C4-2B (cell line): ENCODE measurements at regions not wholly inside any gene's neighbourhood (a gene's known extent, or its start where the extent isn't known, plus 50 kb on each side); places are given as distances from the start of the nearest gene placed in this dataset.

Source experiments
- H3K27ac ChIP-seq: fragments of 450-650 bp; 2 replicates; pipeline ENCODE4 v1.5.1; 2017
- CTCF ChIP-seq: fragments of 450-650 bp; conservative IDR thresholded peaks from 2 replicates; pipeline ENCODE4 v1.5.1; 2017; ENCODE audit warnings: mild to moderate bottlenecking
- ZFX ChIP-seq: fragments of 450-650 bp; IDR thresholded peaks from 2 replicates; pipeline ENCODE4 v1.6.1; 2017

DNA sequence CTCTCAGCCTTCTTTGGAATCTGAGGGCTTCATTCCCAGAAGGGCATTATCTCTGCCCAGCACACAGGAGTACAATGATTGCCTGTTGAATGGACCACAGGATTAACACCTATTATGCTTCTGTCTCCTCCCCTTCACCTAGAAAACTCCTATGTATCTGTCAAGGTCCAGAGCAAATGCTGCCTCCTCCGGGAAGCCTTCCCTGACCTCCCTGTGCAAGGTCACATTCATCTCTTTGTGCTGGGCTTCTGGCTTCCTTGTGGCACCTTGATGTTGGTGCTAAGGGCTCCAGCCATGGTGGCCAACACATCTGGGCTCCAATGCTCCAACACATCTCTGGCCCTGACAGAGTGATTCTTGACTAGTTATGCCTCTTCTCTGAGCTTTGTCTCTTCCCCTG is 49.9 kb upstream of the ATP2B2 start:
- no peak for TF ChIP-seq CTCF
- no peak for TF ChIP-seq ZFX

GRCh38 chr3:10556312-10556711 is 50.9 kb upstream of the ATP2B2 start:
- TF ChIP-seq ZFX (no peak), CTCF (no peak)
- H3K27ac ChIP-seq, result no peak overlapping the region

More for the DNA sequence above, 49.9 kb upstream of the ATP2B2 start:
- H3K27ac ChIP-seq, result no peak overlapping the region

DNA sequence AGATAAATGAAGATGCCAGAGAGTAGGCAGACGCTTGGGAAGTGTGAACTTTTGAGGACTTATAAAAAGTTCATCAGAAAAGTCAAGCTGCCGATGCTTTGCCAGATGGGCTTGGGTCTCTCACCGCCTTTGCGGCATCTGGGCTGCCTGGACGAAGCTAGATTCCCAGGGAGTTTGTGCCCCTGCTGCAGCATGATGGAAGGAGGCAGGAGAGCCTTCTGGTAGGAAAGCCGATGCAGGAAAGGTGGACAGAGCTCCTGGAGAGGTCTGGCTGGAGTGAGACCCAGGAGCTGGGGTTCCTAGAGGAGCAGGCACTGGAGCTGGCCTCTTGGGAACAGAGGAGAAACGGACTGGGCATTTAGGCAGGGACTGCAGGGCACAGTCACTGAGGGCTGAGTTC is 51.9 kb upstream of the ATP2B2 start:
- no peak overlapping the region for H3K27ac ChIP-seq
- TF ChIP-seq CTCF (no peak), ZFX (no peak)

- TF ChIP-seq CTCF (no peak), ZFX (no peak)
- H3K27ac ChIP-seq, result no peak overlapping the region
These were observed 52.5 kb upstream of the ATP2B2 start for GRCh38 chr3:10557781-10558373.

- TF ChIP-seq ZFX, result no peak
- TF ChIP-seq CTCF, result no peak
- H3K27ac ChIP-seq, result no peak overlapping the region
These were observed 53.4 kb upstream of the ATP2B2 start for GRCh38 chr3:10558736-10559135.

GRCh38 chr3:10560060-10560861 is 54.9 kb upstream of the ATP2B2 start:
- TF ChIP-seq ZFX, result no peak
- no peak for TF ChIP-seq CTCF
- H3K27ac ChIP-seq, result no peak overlapping the region

DNA sequence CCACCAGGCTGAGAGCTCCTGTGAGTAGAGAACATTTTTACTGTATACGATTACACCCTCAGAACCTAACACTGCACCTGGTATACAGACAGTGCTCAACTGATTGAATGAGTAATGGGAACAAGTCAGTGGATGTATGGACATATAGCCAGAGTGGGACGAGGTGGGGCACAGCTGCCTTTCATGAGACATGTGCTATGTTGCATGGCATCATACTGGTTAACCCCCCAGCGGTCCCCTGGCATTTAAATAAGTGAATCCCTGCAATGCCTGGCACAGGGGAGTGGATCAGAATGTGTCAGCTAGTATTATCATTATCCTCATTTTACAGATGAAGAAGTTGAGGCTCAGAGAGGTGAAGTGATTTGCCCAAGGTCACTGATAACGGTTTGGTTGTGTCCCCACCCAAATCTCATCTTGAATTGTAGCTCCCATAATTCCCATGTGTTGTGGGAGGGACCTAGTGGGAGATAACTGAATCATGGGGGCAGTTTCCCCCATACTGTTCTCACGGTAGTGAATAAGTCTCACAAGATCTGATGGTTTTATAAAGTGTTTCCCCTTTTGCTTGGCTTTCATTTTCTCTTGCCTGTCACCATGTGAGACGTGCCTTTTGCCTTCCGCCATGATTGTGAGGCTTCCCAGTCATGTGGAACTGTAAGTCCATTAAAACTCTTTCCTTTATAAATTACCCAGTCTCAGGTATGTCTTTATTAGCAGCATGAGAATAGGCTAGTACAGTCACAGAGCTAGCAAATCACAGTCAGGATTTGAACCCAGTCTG is 56.0 kb upstream of the ATP2B2 start:
- H3K27ac ChIP-seq, result no peak overlapping the region
- TF ChIP-seq CTCF (no peak), ZFX (no peak)
